GM10248 (cell line): ENCODE measurements at regions not wholly inside any gene's neighbourhood (a gene's known extent, or its start where the extent isn't known, plus 50 kb on each side); places are given as distances from the start of the nearest gene placed in this dataset.

Experiments
- CTCF ChIA-PET: fragments of 300-600 bp; sonication (Branson Sonifier 250); formaldehyde crosslinking; extraction: SDS; loops from one replicate; lab custom pipeline; 2021; ENCODE audit warnings: antibody characterized with exemption; lab: Yijun Ruan, JAX
- POLR2A ChIA-PET: fragments of 350-650 bp; sonication (Branson Sonifier 250); formaldehyde crosslinking; extraction: SDS; loops from one replicate; lab custom pipeline; 2020; ENCODE audit warnings: antibody characterized with exemption; lab: Yijun Ruan, JAX
- DNase-seq: peaks from one replicate; pipeline ENCODE4 v3.0.0; 2012; ENCODE audit errors: extremely low spot score
- CTCF ChIP-seq: IDR thresholded peaks from 2 replicates; pipeline ENCODE4 v1.5.1; 2012; ENCODE audit warnings: mild to moderate bottlenecking, low read depth; ENCODE audit errors: extremely low read depth, missing control alignments, control extremely low read depth

DNA sequence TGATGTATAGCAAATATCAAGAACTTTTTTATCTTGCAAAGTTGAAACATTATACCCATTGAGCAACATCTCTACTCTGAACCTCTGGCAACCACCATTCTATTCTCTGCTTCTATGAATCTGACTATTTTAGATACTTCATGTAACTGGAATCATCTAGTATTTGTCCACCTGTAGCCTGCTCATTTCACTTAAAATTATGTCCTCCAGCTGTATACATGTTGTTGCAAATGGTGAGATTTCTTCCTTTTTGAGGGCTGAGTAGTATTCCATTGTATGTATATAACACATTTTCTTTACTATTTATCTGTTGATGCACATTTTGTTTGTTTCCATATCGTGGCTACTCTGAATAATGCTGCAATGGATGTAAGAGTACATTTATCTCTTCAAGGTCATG lies 476.3 kb upstream of the LRRC4C start:
- CTCF ChIA-PET, result interaction anchor here (1.2 to 1.3 kb wide), 2 partner anchors 21 to 28 kb away, joined by 3 read pairs; no protein-coding TSS in a partner anchor
- DNase-seq, result no peak
- TF ChIP-seq CTCF, result no peak
- POLR2A ChIA-PET, result no interaction called here

- TF ChIP-seq CTCF, result no peak
- DNase-seq, result no peak
- ChIA-PET CTCF (interaction anchor here (0.9 kb wide), 1 partner anchor 12 kb away, joined by 3 read pairs; no protein-coding TSS in a partner anchor), POLR2A (no interaction called here)
These were observed 484.2 kb upstream of the LRRC4C start for GRCh38 chr11:41943656-41944055.

DNA sequence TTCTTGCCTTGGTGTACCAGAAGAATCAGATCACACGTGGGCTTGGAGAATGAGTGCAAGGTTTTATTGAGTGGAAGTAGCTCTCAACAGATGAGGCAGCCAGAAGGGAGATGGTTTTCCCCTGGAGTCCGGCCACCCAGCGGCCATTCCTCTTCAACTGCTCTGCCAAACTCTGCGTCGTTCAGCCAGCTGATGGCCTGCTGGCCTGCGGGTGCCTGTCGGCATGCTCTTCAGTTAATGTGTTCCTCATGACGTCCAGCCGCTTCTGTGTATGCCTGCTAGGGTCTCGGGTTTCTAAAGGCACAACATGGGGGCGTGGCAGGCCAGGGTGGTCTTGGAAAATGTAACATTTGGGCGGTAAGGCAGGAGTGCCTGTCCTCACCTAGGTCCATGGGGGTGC lies 487.9 kb upstream of the LRRC4C start:
- no peak for TF ChIP-seq CTCF
- no peak for DNase-seq
- ChIA-PET POLR2A (no interaction called here), CTCF (interaction anchor here (2.4 kb wide), 1 partner anchor 9 kb away, joined by 7 read pairs; no protein-coding TSS in a partner anchor)

- DNase-seq, result no peak
- POLR2A ChIA-PET, result no interaction called here
- TF ChIP-seq CTCF, result no peak
- CTCF ChIA-PET, result no interaction called here
These were observed 491.2 kb upstream of the LRRC4C start for GRCh38 chr11:41950470-41951143.

DNA sequence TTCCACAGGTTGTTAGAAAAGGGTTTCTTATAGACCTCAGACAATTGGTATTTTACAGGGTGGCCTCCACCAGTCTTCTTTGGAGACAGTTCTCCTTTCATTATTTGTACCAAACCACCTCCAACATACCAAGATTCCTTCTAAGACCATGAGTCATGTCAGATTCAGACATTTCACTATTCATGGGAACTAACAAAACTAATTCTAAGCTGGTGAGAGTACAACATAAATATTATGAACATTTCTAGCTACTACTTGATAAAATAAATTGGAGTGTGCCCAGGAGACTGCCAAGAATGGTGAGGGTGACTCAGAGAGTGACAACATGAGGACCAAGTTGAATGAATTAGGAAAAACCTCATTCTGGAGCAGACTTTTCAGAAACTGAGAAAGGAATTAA lies 494.6 kb upstream of the LRRC4C start:
- no peak for TF ChIP-seq CTCF
- ChIA-PET POLR2A (no interaction called here), CTCF (no interaction called here)
- DNase-seq, result no peak

GRCh38 chr11:41955066-41955465 lies 495.6 kb upstream of the LRRC4C start:
- no peak for DNase-seq
- ChIA-PET CTCF (no interaction called here), POLR2A (no interaction called here)
- TF ChIP-seq CTCF, result no peak
